M059J (cell line): ENCODE measurements at regions not wholly inside any gene's neighbourhood (a gene's known extent, or its start where the extent isn't known, plus 50 kb on each side); places are given as distances from the start of the nearest gene placed in this dataset.

Experiments
- DNase-seq: peaks from one replicate; pipeline ENCODE4 v3.0.0-alpha.2; 2012; ENCODE audit warnings: low read depth

DNA sequence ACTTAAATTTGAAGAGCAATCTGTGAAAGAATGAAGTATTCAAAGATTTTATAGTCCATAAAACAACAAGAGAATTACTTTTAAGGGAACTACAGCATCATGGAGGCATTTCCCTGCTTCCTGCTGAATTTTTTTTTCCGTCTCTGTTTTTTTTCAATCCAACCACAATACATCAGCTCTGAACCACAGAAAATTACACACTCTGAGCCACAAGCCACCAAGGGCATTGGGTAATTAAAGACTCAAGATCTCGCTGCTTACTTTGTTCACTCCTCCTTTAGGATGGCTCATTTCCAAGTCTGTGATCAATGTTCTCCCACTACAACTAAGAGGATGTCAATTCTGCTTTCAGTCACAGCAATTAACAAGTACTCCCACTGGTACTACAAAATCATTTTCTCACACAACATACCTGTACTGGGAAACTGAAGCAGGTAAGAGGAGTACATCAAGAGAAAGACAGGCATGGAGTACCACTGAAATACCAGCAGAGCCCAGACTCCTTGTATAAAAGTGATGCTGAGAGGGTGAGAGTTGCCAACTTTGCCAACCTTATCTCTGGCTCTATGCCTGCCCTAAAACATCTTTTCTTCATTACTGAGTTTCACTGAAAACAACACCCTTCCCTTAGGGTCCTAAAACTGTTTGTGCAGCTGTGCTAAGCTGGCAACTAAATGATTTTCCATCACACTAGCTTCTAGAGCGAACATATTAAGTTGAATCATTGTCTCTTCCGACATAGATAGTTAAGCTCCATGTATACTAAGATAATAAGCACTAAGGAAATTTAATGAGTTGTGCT, 105.8 kb upstream of the MAGEB18 start:
- no peak for DNase-seq

GRCh38 chrX:26037367-26037766, 100.8 kb upstream of the MAGEB18 start:
- DNase-seq: no peak

DNA sequence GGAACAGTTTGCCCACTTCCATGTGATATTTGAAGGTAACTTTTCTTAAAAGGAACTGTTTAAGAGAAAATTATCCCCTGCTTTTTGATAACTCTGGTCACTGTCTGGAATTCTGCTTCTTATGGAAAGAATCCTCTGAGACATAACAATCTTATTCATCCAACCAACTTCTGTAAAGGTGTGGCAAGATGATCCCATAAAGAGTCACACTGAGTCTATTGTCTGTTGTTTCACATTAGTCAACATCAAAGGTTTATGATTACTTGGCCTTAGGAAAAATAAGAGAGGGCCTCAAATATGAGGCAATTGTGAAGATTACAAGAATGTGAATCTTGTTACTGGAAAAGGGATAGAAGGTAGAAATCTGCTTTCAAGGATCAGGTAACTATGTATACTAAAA, 88.0 kb upstream of the MAGEB18 start:
- DNase-seq: no peak

DNA sequence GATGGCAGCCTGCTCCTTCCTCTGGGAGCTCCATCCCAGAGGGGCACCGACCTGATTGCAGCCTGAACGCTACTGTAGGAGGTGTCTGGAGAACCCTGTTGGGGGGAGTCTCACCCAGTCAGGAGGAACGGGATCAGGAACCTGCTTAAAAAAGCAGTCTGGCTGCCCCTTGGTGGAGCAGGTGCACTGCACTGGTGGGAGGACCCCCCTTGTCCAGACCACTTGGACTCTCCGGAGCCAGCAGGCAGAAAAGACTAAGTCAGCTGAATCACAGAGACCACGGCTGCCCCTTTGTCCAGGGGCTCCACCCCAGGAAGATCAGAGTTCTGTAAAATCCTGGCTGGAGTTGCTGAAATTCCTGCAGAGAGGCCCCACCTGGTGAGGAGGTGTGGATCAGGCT, 67.3 kb upstream of the MAGEB18 start:
- DNase-seq: no peak

DNA sequence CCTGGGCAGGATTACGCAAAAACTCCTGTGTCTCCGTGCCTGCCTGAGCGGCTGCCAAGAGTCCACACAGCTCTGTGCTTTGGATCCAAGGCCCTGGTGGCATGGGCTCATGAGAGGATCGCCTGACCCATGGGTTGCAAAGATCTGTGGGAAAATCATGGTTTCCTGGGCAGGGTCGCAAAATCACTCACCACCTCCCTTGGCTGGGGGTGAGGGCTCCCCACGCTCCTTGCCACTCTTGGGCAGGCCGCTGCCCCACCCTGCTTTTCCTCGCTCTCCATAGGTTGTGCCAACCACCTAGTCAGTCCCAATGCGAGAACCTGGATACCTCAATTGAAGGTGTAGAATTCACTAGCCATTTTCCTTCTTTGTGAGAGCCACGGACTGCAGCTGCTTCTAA, 66.5 kb upstream of the MAGEB18 start:
- no peak for DNase-seq

GRCh38 chrX:26083093-26083492, 55.0 kb upstream of the MAGEB18 start:
- DNase-seq: no peak
